ENCODE measurements at regions not wholly inside any gene's neighbourhood (a gene's known extent, or its start where the extent isn't known, plus 50 kb on each side); places are given as distances from the start of the nearest gene placed in this dataset.

DNA sequence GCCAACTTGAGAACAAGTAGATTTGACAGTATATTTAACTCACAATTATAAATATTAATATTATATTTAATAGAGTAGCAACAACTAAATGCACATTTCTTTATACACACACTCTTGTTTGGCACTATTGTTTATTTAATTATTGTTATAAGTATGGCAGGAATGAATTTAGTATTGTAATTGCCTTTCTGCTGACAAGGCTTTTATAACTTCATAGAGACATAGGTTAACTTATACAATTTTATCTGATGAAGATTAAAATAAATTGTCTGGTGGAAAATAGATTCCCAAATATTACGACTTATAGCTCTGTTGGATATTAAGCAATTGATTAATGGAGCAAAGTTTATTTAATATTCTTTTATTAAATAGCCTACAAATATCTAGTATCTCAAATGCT lies 347.9 kb upstream of the CDH19 start:
- Histone ChIP-seq H3K4me3 (ENCODE audit: low read depth, low read length) (no peak overlapping the region), H3K27me3 (replicated peaks) (no peaks in the 10 kb centered on the region), H3K36me3 (replicated peaks) (no peaks in the 10 kb centered on the region), H3K27ac (no peak overlapping the region)
- in situ Hi-C loops (cut with HindIII; ENCODE audit: low pct_ligation_motif_present, low sequenced_read_pairs): no loop called here
- DNase-seq: no peak
- TF ChIP-seq, protein P1, sequence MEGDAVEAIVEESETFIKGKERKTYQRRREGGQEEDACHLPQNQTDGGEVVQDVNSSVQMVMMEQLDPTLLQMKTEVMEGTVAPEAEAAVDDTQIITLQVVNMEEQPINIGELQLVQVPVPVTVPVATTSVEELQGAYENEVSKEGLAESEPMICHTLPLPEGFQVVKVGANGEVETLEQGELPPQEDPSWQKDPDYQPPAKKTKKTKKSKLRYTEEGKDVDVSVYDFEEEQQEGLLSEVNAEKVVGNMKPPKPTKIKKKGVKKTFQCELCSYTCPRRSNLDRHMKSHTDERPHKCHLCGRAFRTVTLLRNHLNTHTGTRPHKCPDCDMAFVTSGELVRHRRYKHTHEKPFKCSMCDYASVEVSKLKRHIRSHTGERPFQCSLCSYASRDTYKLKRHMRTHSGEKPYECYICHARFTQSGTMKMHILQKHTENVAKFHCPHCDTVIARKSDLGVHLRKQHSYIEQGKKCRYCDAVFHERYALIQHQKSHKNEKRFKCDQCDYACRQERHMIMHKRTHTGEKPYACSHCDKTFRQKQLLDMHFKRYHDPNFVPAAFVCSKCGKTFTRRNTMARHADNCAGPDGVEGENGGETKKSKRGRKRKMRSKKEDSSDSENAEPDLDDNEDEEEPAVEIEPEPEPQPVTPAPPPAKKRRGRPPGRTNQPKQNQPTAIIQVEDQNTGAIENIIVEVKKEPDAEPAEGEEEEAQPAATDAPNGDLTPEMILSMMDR (IDR thresholded peaks at IDR 0.05; ENCODE audit: low read depth, low read length, missing control alignments): no peak

DNA sequence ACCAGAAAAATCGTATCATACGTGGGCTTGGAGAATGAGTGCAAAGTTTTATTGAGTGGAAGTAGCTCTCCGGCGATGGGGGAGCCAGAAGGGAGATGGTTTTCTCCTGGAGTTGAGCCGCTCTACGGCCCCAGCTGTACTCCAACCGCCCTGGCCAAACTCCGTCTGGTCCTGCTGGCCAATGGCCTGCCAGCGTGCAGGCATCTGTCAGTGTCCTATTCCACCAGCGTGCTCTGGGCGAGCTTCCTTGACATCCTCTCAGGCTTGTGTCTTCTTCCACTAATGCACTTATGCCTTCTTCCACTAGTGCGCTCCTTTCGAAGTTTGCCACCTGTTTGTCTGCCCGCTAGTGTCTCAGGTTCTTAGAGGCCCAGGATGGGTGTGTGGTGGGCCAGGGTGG lies 345.5 kb upstream of the CDH19 start:
- Histone ChIP-seq H3K36me3 (replicated peaks) (no peaks in the 10 kb centered on the region), H3K27ac (no peak overlapping the region), H3K4me3 (ENCODE audit: low read depth, low read length) (no peak overlapping the region), H3K27me3 (replicated peaks) (no peaks in the 10 kb centered on the region)
- in situ Hi-C loops (cut with HindIII; ENCODE audit: low pct_ligation_motif_present, low sequenced_read_pairs): no loop called here
- TF ChIP-seq, protein P1 (IDR thresholded peaks at IDR 0.05; ENCODE audit: low read depth, low read length, missing control alignments): no peak
- no peak for DNase-seq

DNA sequence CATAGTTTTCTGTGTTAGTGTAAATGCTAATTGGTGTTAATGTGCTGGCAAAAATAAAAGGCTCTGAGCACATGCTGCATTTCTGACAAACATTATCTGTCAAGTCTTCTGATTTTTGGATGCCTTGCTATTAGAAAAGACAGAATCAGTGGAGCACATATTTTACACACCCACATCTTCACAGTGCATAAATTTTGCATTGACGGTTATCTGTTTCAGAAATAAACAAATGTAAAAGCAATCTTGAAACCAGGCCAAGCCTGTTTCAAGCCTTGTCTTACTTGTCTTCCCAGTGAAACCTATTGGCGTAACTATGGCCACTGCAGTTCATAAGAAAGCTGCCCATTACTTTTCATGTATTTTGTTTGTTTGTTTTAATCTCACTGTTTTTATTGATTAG lies 333.7 kb upstream of the CDH19 start:
- Histone ChIP-seq H3K36me3 (replicated peaks) (no peaks in the 10 kb centered on the region), H3K4me3 (ENCODE audit: low read depth, low read length) (no peak overlapping the region), H3K27ac (no peak overlapping the region), H3K27me3 (replicated peaks) (no peaks in the 10 kb centered on the region)
- no peak for DNase-seq
- TF ChIP-seq, protein P1 (IDR thresholded peaks at IDR 0.05; ENCODE audit: low read depth, low read length, missing control alignments): no peak
- in situ Hi-C loops (cut with HindIII; ENCODE audit: low pct_ligation_motif_present, low sequenced_read_pairs): no loop called here

DNA sequence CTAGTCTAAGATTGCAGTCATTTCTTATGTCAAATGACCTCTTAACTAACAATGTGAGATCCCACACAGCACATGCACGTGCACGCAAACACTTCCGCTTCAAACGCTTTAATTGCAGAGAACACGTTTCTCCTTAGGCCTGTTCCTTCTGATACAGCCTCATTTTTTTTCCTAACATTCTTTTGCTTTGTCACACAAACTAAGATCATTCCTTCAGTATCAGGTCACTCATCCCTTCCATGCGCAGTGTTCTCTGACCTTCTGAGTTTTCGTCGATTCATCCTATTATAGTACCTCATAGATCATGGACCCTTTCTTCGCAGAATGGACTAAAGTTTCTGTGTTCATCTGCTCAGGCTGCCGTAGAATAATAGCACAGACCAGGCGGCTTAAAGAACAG lies 327.1 kb upstream of the CDH19 start:
- Histone ChIP-seq H3K36me3 (replicated peaks) (no peaks in the 10 kb centered on the region), H3K27ac (no peak overlapping the region), H3K4me3 (ENCODE audit: low read depth, low read length) (no peak overlapping the region), H3K27me3 (replicated peaks) (no peaks in the 10 kb centered on the region)
- TF ChIP-seq, protein P1 (IDR thresholded peaks at IDR 0.05; ENCODE audit: low read depth, low read length, missing control alignments): no peak
- DNase-seq: no peak
- in situ Hi-C loops (cut with HindIII; ENCODE audit: low pct_ligation_motif_present, low sequenced_read_pairs): no loop called here

DNA sequence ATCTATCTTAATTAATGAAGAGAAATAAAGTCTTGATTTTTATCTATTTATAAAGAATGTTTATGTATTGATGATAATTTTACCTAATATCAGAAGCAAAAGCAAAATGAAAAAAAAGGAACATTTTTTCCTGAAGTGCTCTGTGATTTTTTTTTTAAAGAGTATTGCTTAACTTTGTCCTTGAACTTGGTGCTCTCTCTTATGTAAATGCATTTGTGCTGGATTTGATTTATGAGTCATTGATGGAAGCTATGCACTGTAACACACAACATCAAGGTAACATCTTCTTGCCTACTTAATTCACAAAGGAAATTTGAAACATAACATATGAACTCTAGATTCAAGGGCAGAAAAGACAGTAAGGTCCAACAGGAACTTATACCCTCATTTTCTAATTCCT lies 312.9 kb upstream of the CDH19 start:
- DNase-seq: no peak
- in situ Hi-C loops (cut with HindIII; ENCODE audit: low pct_ligation_motif_present, low sequenced_read_pairs): no loop called here
- Histone ChIP-seq H3K4me3 (ENCODE audit: low read depth, low read length) (no peak overlapping the region), H3K36me3 (replicated peaks) (no peaks in the 10 kb centered on the region), H3K27ac (no peak overlapping the region), H3K27me3 (replicated peaks) (no peaks in the 10 kb centered on the region)
- TF ChIP-seq, protein P1 (IDR thresholded peaks at IDR 0.05; ENCODE audit: low read depth, low read length, missing control alignments): no peak

DNA sequence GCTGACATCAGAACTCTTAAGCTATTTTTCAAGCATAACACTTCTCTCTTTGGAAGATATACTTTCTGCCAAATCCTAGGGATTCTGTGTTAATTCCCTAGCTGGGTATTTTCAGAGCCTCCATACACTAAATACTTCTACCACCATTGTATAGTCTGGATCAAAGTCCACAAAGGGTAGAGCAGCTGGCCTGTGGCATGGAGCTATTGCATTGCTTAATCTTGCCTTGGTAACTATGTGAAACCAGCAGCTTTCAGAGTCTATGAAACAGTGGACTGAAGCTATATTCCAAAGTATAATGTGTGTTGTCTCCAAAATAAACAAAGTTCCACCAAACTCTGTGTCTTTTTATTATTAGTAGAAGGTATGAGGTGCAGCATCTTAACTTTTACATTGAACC lies 296.9 kb upstream of the CDH19 start:
- no peak overlapping the region for H3K4me3 ChIP-seq (ENCODE audit: low read depth, low read length)
- H3K36me3 ChIP-seq (replicated peaks): no peaks in the 10 kb centered on the region
- TF ChIP-seq, protein P1 (IDR thresholded peaks at IDR 0.05; ENCODE audit: low read depth, low read length, missing control alignments): no peak
- in situ Hi-C loops (cut with HindIII; ENCODE audit: low pct_ligation_motif_present, low sequenced_read_pairs): no loop called here
- no peak overlapping the region for H3K27ac ChIP-seq
- H3K27me3 ChIP-seq (replicated peaks): no peaks in the 10 kb centered on the region
- DNase-seq: no peak

All from brain microvascular endothelial cell (primary cell).